Right renal pelvis (tissue), 4 donors: ENCODE measurements at regions not wholly inside any gene's neighbourhood (a gene's known extent, or its start where the extent isn't known, plus 50 kb on each side); places are given as distances from the start of the nearest gene placed in this dataset.

ENCODE experiments used
- DNase-seq, 4 donors: peaks; one replicate each; pipeline ENCODE4 v3.0.0-alpha.2; 2013; ENCODE audit warnings: low read depth in 4 of 4, low spot score in 3 of 4, missing footprints in 1 of 4

DNA sequence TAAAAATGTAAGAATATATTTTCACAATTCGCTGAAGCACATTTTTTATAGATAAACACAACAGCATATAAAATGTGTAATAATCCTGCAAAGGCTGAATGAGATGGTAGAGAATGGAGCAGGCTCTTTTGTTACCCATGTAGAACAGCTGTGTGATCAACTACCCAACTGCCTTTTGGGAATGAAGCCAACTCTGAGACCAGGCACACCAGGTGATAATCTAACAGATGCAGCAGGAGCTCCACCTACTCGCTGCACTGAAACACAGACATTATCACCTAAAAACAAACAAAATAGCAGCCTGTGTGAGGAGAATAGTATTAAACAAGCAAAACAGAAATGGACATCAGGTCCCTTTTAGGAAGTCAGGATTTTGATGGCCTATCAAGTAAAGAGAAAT is 183.3 kb downstream of the CCDC59 start:
- DNase-seq, result no peak

DNA sequence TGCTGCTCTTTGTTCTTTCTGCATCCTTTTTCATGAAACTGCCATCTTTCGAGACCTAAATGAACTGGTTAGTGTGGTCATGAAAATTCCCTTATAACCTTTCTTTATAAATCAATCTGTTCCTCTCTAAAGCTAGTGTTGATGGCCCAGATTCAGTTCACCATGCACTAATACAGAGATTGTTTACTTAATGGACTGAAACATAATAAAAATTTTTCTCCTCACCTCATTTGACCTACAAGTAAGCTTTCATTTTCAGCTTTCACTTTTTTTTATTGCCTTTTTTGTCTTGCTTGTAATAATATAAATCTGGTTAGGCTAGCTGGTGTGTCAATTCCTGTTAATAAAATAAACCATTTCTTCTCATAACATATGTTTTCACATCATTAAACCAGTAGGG is 183.8 kb downstream of the CCDC59 start:
- no peak for DNase-seq

GRCh38 chr12:82149045-82149444 is 209.1 kb downstream of the CCDC59 start:
- DNase-seq, result no peak

GRCh38 chr12:82146740-82147139 is 211.4 kb downstream of the CCDC59 start:
- DNase-seq, result no peak

GRCh38 chr12:82144505-82144904 is 213.7 kb downstream of the CCDC59 start:
- DNase-seq, result no peak

- DNase-seq, result no peak
These were observed 225.8 kb downstream of the CCDC59 start for GRCh38 chr12:82132390-82132789.

DNA sequence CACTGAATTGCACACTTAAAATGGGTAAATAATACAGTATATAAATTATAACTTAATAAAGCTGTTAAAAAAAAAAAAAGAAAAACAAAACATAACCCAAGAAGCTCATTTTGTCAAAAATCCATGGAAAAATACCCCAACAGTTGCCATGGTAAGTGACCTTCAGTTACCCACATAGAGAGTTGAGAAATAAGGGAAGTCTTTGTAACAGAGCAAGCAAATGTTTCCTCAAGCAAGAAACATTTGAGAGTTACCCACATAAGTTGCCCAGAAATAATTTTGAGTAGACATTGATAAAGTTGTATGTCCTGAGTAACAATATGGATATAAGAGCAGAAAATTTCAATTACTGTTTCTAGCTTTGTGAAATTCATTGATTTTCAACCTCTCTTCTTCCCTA is 227.4 kb downstream of the CCDC59 start:
- DNase-seq, result no peak

DNA sequence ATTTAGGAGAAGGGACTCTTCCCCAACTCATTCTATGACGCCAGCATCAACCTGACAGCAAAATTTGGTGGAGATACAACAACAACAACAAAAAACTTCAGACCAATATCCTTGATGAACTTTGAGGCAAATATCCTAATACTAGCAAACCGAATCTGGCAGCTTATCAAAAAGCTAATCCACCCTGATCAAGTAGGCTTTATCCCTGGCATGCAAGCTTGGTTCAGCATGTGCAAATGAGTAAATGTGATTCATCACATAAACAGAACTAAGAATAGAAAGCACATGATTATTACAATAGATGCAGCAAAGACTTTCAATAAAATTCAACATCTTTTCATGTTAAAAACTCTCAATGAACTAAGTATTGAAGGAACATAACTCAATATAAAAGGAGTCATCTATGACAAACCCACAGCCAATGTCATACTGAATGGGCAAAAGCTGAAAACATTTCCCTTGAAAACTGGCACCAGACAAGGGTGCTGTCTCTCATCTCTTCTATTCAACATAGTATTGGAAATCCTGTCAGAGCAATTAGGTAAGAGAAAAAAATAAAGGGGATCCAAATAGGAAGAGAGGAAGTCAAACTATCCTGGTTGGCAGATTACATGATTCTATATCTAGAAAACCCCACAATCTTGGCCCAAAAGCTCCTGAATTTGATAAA is 233.3 kb downstream of the CCDC59 start:
- no peak for DNase-seq

GRCh38 chr12:82121545-82121944 is 236.6 kb downstream of the CCDC59 start:
- no peak for DNase-seq

GRCh38 chr12:82120901-82121300 is 237.3 kb downstream of the CCDC59 start:
- DNase-seq, result no peak

- no peak for DNase-seq
These were observed 248.9 kb downstream of the CCDC59 start for GRCh38 chr12:82109243-82109642.

DNA sequence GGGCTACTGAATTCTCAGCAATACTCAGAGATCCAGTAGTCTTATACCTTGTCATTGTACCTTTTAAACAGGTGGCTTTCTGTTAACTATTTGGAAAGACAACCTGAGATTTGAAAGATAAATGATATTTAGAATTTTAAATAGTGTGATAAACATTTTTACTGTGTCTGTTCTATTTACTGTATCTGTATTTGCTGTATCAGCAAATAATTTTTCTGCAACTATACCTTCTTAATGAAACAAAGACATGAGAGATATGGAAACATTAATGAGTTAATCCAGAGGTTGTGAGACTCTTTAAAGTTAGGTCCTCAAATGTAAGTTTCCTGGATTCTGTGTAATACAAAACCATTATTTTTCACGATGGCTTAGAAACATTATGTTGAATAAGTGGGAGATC is 249.6 kb downstream of the CCDC59 start:
- DNase-seq, result no peak

- DNase-seq, result no peak
These were observed 259.0 kb downstream of the CCDC59 start for GRCh38 chr12:82099216-82099615.

DNA sequence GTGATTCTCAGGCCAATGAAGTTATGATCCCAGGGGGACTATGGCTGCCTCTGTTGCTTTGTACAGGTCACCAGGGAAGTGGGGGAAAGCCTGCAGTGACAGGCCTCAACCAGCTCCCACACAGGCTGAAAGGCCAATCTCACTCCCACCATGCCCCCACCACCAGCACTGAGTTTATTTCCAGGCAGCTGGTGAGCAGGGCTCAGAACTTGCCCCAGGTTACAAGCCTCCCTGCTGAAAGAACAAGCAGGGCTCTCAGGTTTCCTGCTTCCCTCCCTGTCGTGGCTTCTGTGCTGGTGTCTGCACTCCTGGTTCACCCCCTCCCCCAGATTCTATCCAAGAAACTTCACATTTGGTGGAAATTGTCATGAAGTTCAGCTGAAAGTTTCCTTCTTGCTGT is 260.3 kb downstream of the CCDC59 start:
- no peak for DNase-seq

DNA sequence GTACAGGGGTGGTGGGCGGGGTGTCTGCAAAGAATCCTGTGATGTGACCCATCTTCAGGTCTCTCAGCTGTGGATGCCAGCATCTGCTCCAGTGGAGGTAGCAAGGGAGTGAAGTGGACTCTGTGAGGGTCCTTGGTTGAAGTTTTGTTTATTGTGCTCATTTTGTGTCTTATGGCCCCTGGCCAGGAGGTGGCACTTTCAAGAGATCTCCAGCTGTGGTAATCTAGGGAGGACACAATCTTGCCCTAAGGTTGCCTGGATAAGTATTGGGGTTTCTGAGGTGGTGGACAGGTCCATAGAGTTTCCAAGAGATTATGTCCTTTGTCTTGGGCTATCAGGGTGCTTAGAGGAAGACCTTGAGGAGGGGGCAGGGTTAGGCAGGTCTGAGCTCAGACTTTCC is 260.7 kb downstream of the CCDC59 start:
- no peak for DNase-seq

- DNase-seq, result no peak
These were observed 268.0 kb downstream of the CCDC59 start for GRCh38 chr12:82090165-82090564.

DNA sequence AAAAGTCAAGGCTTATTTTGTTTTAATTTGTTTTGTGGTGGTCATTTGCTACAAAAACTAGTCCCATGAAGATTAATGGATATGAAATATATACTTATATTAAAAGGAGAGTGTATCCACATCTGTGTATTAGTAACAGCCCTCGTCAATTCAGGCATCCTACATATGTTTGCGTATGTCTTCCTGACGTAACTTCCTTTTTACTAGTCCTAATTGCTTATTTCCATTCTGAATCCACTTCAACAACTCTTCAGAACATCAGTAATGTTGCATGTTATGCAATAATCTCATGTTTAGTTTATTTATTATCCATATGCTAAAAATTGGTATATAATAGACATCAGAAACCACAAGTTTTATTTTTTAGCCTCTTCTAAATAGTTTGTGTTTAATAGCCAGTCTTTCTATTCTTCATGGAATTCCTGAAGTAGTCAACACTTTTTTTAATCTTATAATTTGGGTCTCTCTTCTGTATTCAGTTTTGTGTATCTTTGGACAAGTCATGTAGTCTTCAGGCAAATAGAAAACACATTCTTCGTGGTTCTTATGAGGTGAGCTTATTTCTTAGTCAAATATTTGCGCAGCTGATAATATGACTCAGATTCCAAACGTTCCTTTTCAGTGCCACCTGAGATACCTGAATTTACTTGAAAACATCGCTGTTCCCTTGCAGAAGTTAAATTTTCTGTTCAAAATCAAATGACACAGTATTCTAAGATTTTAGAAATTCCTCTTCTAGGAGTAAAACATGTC is 268.6 kb downstream of the CCDC59 start:
- DNase-seq, result no peak

DNA sequence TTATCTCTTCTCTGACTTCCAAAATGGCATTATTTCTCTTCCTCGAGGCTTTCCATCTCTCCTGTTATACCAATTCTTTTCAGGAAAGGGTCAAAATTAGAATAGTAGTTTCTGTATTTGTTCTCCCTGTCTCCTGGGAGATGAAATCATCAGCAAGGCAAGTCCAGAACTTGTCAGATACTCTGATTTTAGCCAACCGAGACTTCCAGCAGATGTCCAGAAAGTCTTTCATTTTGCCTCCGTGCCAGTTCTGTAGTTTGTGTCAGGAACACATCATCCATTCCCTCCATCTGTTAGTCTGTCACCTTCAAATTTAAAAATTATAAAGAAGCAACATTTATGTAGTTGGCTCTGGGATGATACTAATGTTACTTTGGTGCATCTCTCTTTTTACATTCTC is 275.7 kb downstream of the CCDC59 start:
- DNase-seq, result no peak

GRCh38 chr12:82069931-82070514 is 288.2 kb downstream of the CCDC59 start:
- DNase-seq, result no peak

DNA sequence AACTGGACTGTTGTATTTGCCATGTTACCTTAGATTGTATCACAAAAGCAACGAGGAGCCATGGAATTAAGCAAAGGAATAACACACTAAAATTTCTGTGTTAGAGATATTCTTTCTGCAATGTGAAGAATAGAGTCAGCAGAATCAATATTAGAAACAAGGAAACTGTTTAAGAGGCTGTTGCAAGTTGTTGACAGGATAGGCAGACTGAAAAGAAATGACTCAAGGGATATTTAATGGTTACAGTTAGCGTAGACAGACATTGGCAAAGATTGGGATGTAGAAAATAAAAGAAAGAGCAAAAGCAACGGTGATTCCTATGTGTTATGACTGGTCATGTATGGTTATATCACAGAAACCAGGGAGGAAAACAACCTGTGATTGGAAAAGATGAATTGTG is 299.0 kb upstream of the PPFIA2 start:
- DNase-seq, result no peak

DNA sequence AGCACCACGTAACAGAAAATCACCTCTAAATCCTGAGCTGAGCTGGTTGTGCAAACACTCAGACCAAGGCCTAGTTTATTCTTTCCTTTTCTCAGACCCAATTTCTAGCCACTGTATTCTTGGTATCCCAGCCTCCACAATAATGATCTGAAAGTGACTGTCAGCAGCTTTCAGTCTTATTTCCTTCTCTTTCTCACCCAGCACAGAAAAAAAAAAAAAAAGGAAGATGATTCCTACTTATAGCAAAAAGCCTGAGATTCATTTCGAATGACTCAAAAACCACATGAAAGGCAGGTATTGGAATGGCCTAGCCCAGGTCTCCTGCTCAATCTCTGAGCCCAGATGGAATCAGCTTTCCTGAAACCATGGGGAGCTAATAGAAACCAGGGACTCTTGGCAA is 298.6 kb upstream of the PPFIA2 start:
- no peak for DNase-seq

- no peak for DNase-seq
These were observed 296.2 kb upstream of the PPFIA2 start for GRCh38 chr12:82055391-82055790.
